GM12801 (cell line): ENCODE measurements at regions not wholly inside any gene's neighbourhood (a gene's known extent, or its start where the extent isn't known, plus 50 kb on each side); places are given as distances from the start of the nearest gene placed in this dataset.

Experiments
- TF ChIP-seq, protein P1 (sequence below): IDR thresholded peaks from one replicate; pipeline ENCODE4 v1.5.1; 2011; ENCODE audit warnings: control low read depth; ENCODE audit not compliant: insufficient read length; ENCODE audit errors: extremely low read depth

- TF ChIP-seq, protein P1, sequence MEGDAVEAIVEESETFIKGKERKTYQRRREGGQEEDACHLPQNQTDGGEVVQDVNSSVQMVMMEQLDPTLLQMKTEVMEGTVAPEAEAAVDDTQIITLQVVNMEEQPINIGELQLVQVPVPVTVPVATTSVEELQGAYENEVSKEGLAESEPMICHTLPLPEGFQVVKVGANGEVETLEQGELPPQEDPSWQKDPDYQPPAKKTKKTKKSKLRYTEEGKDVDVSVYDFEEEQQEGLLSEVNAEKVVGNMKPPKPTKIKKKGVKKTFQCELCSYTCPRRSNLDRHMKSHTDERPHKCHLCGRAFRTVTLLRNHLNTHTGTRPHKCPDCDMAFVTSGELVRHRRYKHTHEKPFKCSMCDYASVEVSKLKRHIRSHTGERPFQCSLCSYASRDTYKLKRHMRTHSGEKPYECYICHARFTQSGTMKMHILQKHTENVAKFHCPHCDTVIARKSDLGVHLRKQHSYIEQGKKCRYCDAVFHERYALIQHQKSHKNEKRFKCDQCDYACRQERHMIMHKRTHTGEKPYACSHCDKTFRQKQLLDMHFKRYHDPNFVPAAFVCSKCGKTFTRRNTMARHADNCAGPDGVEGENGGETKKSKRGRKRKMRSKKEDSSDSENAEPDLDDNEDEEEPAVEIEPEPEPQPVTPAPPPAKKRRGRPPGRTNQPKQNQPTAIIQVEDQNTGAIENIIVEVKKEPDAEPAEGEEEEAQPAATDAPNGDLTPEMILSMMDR: no peak
These were observed 395.9 kb downstream of the FUT8 start for GRCh38 chr14:65808390-65808789.

- TF ChIP-seq, protein P1: no peak
These were observed 397.8 kb downstream of the FUT8 start for GRCh38 chr14:65810322-65810721.

GRCh38 chr14:65813760-65814384 is 401.3 kb downstream of the FUT8 start:
- TF ChIP-seq, protein P1: no peak

DNA sequence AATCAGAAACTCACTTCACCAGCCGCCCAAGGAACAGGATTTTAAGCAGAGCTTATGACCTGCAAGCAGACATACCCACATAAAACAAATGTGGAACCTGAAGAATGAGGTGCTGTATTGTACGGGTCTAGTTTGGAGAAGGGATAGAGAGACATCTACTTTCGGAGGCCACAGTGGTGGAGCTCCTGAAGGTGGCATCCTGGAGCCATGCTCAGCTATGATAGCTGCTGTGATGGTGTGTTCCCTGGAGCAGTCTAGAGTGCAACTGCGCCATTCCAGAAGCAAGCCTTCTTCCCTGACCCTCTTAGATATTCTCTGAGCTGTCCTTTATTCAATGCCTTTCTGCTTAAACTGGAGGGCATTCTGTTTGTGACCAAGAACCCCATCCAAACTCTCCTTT is 402.6 kb downstream of the FUT8 start:
- TF ChIP-seq, protein P1: no peak

GRCh38 chr14:65817011-65817410 is 404.5 kb downstream of the FUT8 start:
- TF ChIP-seq, protein P1: no peak

GRCh38 chr14:65819569-65819968 is 407.0 kb downstream of the FUT8 start:
- TF ChIP-seq, protein P1: no peak

DNA sequence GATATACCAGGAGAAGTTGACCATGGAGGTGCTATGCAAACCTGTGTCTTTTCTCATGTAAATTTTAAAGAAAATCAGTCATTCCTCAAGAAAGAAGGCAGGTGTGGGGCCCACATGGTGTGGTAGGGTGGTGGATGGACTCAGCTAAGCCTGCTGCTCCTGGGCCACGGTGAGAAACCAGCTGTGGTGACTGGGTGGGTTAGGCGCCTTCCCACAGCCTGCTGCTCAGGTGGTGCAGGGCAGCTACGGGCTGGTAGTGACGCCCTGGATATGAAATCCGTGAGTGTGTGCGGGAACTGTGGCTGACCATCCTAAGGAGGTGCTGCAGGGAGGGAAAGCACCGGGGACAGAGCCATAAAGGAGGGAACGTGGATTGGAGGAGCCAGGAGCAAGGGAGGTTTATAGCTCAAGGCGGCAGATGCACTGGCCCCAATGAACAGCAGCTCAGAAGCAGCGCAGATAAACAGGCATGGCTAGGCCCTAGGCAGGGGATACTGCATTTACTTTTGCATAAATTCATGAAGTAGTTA is 408.8 kb downstream of the FUT8 start:
- TF ChIP-seq, protein P1: no peak
